MG63 (cell line): ENCODE measurements at regions not wholly inside any gene's neighbourhood (a gene's known extent, or its start where the extent isn't known, plus 50 kb on each side); places are given as distances from the start of the nearest gene placed in this dataset.
"Not testable (repeated sequence)": the region's sequence is repeated elsewhere in the genome, so short reads cannot be mapped to it uniquely, and the experiment has no call there.

Source experiments
- DNase-seq: peaks from one replicate; pipeline ENCODE4 v3.0.0-alpha.2; 2020
- H3K27me3 ChIP-seq: fragments of 250-450 bp; sonication (Bioruptor Pico); 2 replicates; pipeline ENCODE4 v1.5.1; 2020; ENCODE audit warnings: mild to moderate bottlenecking, moderate library complexity
- H3K36me3 ChIP-seq: fragments of 250-450 bp; sonication (Bioruptor Pico); 2 replicates; pipeline ENCODE4 v1.5.1; 2020; ENCODE audit warnings: mild to moderate bottlenecking, moderate library complexity
- H3K4me3 ChIP-seq: fragments of 250-450 bp; sonication (Bioruptor Pico); 2 replicates; pipeline ENCODE4 v1.5.1; 2020; ENCODE audit warnings: mild to moderate bottlenecking, moderate library complexity
- H3K9me3 ChIP-seq: fragments of 250-450 bp; sonication (Bioruptor Pico); 2 replicates; pipeline ENCODE4 v1.5.1; 2020; ENCODE audit warnings: mild to moderate bottlenecking, moderate library complexity

DNA sequence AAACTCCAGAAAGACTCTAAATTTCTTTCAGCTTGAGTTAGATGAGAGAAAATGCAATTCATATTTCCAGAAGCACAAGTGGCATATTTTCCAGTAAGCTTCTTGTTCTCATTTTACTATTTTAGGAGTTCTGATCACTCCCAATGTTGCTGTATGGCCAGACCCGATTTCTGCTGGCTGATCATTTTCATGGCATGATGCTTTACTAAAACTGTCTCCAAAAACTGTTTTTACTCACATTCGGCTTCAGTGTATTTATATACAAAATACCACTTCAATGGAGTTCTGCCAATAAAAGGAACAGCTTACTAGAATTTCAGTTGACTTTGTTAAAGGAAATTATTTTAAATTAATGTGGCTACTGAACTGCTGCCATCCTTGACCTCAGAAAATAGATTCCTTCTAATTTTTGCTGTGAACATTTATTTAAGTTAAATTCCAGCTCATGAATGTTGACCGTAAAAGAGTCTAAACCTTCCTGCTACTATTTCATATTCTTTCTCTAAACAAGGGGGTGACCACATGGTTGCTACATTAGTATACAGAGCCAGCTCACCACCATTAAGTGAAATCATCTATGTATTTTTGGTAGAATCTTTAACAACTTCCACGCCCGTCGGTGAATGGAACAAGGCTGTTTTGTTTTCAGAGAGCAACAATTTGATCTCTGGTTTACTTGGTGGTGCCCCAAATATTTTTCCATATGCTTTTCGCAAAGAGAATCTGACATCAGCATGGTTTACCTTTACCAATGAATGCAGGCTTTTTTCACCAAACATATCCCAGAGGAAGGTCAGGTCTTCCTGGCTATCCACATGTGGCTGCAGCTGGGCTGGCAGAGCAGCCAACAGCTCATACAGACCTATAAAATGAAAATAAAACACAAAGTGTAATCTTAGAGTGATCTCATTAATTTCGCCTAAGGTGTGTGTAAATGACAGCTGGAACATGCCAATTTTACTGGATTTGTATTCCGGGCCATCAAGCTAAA is 101.2 kb downstream of the MPP7 start:
- DNase-seq: peak; percentile 63
- peak overlapping the region; percentile 2; the same call in 1 of the 2 replicates for H3K4me3 ChIP-seq
- H3K27me3 ChIP-seq: no peaks in the 10 kb centered on the region
- no peaks in the 10 kb centered on the region for H3K36me3 ChIP-seq
- peaks cover 2% of the 10 kb centered on the region; the same call in 1 of the 2 replicates for H3K9me3 ChIP-seq

DNA sequence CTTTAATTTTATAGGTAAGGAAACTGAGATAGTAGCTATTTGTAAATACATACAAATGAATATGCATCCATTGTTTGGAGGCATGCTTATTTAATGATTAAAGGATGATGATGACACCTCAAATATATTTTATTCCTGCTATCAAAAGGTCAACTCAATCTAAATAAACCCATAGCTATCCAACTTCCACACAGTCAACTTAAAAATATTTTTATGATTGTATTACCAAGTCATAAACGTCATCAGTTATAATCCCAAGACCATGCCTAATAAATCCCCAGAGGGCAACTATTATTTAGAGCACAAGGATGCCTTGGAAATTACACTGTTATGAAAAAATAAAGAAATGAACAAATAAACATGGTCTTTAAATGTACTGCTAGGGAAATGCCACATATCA is 102.1 kb downstream of the MPP7 start:
- H3K4me3 ChIP-seq: no peak overlapping the region
- DNase-seq: no peak

DNA sequence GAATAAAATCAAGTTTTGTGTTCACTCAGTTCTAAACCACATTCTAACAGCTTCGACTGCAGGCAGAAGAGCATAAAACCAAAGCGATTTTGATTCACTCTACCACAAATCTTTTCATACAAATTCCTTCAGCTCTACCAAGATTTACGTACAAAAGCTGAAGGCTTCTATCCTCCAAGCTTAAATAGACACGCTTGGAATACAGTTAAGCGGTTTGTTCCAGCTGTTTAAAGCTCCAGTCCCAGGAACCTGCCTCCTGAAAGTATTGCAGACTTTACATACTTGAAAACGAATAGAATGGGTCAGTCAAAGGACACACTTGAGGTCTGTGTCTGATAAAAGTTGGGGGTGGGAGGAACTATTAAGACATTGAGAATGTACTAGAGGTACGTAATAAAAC is 102.9 kb downstream of the MPP7 start:
- no peak for DNase-seq
- no peaks in the 10 kb centered on the region; the same call in 1 of the 2 replicates for H3K9me3 ChIP-seq
- H3K4me3 ChIP-seq: no peak overlapping the region
- H3K27me3 ChIP-seq: no peaks in the 10 kb centered on the region
- no peaks in the 10 kb centered on the region for H3K36me3 ChIP-seq

More for the DNA sequence above, 102.1 kb downstream of the MPP7 start:
- Histone ChIP-seq H3K27me3 (no peaks in the 10 kb centered on the region), H3K36me3 (no peaks in the 10 kb centered on the region), H3K9me3 (no peaks in the 10 kb centered on the region)

DNA sequence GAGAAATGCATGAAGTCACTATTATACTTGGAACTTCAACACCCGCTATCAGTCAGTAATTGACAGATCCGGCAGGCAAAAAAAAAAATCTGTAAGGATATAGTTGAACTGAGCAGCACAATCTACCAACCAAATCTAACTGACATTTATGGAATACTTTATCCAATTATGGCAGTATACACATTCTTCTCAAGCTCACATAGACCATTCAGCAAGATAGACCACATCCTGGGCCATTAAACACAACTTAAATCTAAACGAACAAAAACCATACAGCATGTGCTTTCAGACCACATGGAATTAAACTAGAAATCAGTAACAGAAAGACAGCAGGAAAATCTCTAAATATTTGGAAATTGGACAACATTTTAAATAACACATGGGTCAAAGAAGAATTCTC is 112.7 kb downstream of the MPP7 start:
- H3K27me3 ChIP-seq: no peaks in the 10 kb centered on the region
- no peak for DNase-seq
- no peak overlapping the region for H3K4me3 ChIP-seq
- no peaks in the 10 kb centered on the region for H3K36me3 ChIP-seq
- peaks cover 6% of the 10 kb centered on the region; the same call in 1 of the 2 replicates for H3K9me3 ChIP-seq

DNA sequence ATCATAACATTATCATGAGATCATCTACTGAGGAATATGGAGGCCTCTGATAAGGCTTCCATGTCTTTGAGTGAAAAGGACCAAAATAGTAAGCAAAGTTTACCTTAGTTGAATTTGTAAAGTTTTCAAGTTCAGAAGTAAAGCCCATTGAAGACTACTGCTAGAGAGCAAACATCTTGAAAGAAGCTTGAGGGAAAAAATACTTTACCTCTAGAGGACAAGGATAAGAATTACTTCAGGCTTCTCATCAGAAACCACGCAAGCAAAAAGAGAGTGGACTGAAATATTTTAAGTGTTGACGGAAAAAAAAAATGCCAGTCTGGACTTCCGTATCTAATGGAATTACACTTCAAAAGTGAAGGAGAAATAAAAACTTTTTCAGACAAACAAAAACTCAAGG is 114.3 kb downstream of the MPP7 start:
- H3K36me3 ChIP-seq: no peaks in the 10 kb centered on the region
- H3K9me3 ChIP-seq: peaks cover 6% of the 10 kb centered on the region; the same call in 1 of the 2 replicates
- no peaks in the 10 kb centered on the region for H3K27me3 ChIP-seq
- DNase-seq: no peak
- no peak overlapping the region for H3K4me3 ChIP-seq

DNA sequence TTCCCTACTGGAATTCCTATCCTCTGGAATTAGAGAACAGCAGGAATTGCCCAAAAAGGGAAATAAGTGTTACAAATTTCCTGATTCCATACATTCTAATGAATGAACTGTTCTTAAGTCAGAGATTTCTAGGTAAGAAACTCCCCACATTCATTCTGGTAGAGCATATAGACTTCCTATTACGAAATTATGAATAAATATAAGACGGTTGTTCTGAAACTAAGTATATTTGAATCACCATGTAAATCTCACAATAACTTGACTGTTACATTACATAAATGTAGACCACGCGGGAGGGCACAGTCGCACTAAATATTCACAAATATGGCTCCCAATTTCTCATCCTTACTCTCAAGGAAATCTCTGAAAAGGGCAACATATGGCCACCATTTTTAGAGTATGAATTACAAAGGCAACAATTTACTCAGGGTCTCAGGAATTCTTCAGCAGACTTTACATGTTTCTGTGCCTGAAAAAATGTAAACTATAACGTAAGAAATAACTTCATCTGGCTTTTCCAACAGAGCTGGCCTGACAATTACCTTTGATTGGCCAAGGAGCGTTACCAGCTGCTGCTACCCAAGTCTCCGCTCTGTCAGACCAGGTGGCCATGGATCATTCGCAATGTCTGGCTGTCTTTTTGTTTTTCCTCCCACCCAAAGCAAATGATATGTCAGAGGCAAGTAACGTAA is 115.8 kb downstream of the MPP7 start:
- Histone ChIP-seq H3K36me3 (no peaks in the 10 kb centered on the region), H3K27me3 (no peaks in the 10 kb centered on the region), H3K9me3 (peaks cover 6% of the 10 kb centered on the region; the same call in 1 of the 2 replicates), H3K4me3 (no peak overlapping the region)
- DNase-seq: no peak

DNA sequence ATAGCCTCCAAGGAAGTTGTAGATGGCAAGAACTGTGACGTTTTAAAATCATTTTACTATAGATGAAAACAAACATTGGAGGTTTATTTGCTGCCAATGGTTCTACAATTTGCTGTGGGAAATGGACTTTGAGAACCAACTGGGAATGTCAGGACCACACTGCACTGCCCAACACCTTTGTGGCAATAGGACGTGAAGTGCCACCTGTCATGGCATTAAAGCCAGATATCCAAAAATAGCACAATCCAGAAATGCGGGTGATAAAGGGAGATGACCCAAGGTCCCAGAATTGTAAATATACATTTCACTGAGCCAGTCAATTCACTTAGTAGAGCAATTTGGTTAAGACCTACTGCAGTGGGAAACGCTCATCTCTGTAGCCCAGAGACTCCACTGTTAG is 116.4 kb downstream of the MPP7 start:
- H3K9me3 ChIP-seq: peaks cover 6% of the 10 kb centered on the region; the same call in 1 of the 2 replicates
- H3K27me3 ChIP-seq: no peaks in the 10 kb centered on the region
- H3K36me3 ChIP-seq: no peaks in the 10 kb centered on the region
- no peak for DNase-seq
- H3K4me3 ChIP-seq: no peak overlapping the region

- H3K4me3 ChIP-seq: no peak overlapping the region
- DNase-seq: no peak
- peaks cover 6% of the 10 kb centered on the region; the same call in 1 of the 2 replicates for H3K9me3 ChIP-seq
- H3K27me3 ChIP-seq: no peaks in the 10 kb centered on the region
- no peaks in the 10 kb centered on the region for H3K36me3 ChIP-seq
These were observed 118.1 kb downstream of the MPP7 start for GRCh38 chr10:28184810-28185209.

- Histone ChIP-seq H3K9me3 (no peaks in the 10 kb centered on the region), H3K27me3 (no peaks in the 10 kb centered on the region), H3K4me3 (no peak overlapping the region), H3K36me3 (no peaks in the 10 kb centered on the region)
- peak; percentile 40 for DNase-seq
These were observed 121.3 kb downstream of the MPP7 start for GRCh38 chr10:28181478-28182096.

DNA sequence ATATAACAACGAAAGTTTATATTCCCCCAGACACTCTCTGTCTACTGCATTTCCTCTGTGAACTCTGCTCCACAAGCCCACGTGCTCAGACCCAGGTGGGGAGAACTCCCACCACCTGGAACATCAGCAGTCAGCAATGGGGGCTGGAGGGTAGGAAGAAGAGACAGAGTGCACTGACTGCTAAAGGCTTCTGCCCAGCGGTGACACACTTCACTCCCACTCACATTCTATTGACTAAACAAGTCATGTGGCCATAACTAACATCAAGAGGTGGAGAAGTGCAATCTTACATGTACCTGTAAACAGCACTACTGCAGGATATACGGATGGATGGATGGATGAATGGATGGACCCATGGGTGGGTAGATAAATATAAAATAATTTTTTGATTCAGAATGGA is 122.2 kb downstream of the MPP7 start:
- no peaks in the 10 kb centered on the region for H3K27me3 ChIP-seq
- no peaks in the 10 kb centered on the region for H3K36me3 ChIP-seq
- no peak overlapping the region for H3K4me3 ChIP-seq
- H3K9me3 ChIP-seq: no peaks in the 10 kb centered on the region
- no peak for DNase-seq

DNA sequence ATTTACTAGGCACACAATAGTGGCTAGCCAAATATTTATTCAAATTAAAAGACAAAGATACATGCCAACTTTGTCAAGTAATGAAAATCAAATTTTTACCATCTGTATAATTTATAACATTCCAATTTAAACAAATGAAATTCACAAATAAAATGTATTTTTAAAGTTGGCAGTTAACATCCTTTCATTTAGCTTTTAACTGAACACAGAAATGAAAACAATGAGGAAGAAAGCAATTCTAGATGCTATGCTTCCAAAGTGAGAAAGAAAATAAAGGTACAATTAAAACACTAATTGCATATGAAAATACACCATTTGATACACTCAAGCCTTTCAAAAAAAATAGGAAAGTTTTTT is 123.1 kb downstream of the MPP7 start:
- H3K9me3 ChIP-seq: no peaks in the 10 kb centered on the region
- DNase-seq: no peak
- no peaks in the 10 kb centered on the region for H3K27me3 ChIP-seq
- no peaks in the 10 kb centered on the region for H3K36me3 ChIP-seq
- H3K4me3 ChIP-seq: no peak overlapping the region

- Histone ChIP-seq H3K36me3 (no peaks in the 10 kb centered on the region), H3K4me3 (no peak overlapping the region), H3K9me3 (no peaks in the 10 kb centered on the region), H3K27me3 (no peaks in the 10 kb centered on the region)
- no peak for DNase-seq
These were observed 123.7 kb downstream of the MPP7 start for GRCh38 chr10:28179006-28179742.

GRCh38 chr10:28177944-28178637 is 124.8 kb downstream of the MPP7 start:
- Histone ChIP-seq H3K27me3 (no peaks in the 10 kb centered on the region), H3K4me3 (peak overlapping the region; percentile 33), H3K9me3 (no peaks in the 10 kb centered on the region), H3K36me3 (no peaks in the 10 kb centered on the region)
- DNase-seq: no peak

DNA sequence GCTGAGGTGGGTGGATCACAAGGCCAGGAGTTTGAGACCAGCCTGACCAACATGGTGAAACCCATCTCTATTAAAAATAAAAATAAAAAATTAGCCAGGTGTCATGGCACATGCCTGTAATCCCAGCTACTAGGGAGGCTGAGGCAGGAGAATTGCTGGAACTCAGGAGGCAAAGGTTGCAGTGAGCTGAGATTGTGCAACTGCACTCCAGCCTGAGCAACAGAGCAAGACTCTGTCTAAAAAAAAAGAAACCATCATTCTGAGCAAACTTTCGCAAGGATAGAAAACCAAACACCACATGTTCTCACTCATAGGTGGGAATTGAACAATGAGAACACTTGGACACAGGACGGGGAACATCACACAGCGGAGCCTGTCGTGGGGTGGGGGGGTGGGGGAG is 126.4 kb downstream of the MPP7 start:
- H3K9me3 ChIP-seq, H3K4me3 ChIP-seq, H3K36me3 ChIP-seq, H3K27me3 ChIP-seq, DNase-seq: not testable (repeated sequence)

DNA sequence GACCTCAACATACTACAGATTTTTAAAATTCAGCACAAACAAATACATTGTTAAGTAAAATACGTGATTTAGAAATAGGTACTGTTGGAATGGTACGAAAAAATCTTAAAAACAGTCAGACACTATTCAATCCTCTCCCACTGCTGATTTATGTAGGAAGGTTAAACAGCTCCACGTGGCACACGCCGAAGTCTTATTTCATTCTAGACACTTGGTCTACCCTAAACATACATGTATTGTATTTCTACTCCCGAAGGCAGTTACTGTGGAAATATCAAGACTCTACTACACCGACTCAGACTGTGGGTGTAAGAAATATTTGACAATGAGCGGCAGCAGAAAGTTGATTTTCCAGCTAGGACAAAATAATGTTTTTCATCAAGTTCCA is 130.6 kb downstream of the MPP7 start:
- DNase-seq: no peak
- no peaks in the 10 kb centered on the region for H3K9me3 ChIP-seq
- no peak overlapping the region for H3K4me3 ChIP-seq
- H3K27me3 ChIP-seq: no peaks in the 10 kb centered on the region
- no peaks in the 10 kb centered on the region for H3K36me3 ChIP-seq
